ENCODE measurements at regions not wholly inside any gene's neighbourhood (a gene's known extent, or its start where the extent isn't known, plus 50 kb on each side); places are given as distances from the start of the nearest gene placed in this dataset.

DNA sequence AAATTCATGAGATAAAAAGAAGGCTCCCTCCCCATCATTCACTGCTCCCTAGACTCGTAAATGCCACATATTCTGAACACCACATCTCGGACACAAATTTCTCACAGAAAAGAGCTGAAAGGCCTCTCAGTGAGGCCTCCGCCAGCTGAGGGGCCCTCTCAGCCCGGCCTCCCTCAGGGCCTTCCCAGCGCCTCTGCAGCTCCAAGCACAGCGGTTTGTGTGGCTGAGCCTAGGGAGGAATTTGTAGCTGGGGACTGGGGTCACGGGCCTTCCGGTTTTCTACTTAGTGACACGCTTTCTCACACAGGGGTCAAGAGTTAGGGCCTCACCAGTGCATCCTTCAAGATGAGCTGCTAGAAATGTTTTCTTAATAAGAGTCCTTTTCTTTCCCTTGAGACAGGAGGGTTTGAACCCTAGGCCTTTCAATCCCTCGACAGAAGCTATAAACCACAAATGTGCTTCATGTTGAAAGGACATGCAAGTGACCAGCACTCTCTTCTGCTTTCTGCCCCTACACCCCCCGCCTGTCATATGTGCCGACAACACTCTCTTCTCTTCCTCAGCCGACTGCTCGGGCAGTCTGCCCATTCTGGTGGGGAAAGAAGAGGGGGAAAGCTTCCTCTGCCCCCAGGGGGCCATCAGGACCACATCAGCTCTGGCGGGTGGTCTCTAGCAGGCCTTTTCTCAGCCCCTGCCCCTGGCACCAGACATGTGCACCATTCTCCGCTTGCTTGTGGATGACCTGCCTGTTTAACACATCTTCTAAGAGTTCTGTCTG is 104.9 kb downstream of the CHIC2 start:
- Histone ChIP-seq H3K36me3 (ENCODE audit: control insufficient read depth, insufficient read depth, low read length) (no peaks in the 10 kb centered on the region), H2AFZ (ENCODE audit: low read length) (peak overlapping the region; percentile 7), H4K20me1 (ENCODE audit: control insufficient read depth, extremely low read depth, insufficient read depth, low read length) (no peaks in the 10 kb centered on the region), H3K27ac (ENCODE audit: insufficient read depth, low read length) (no peak overlapping the region), H3K9ac (ENCODE audit: insufficient read depth, low read length) (no peak overlapping the region), H3K4me2 (ENCODE audit: extremely low read depth, insufficient read depth, low read length) (no peak overlapping the region), H3K4me3 (replicated peaks in 1 of 4; ENCODE audit: control extremely low read depth in 1 of 4, insufficient read depth in 1 of 4, low read depth in 3 of 4, low read length in 4 of 4) (no peak overlapping the region), H3K27me3 (ENCODE audit: control insufficient read depth, insufficient read depth, low read length) (no peaks in the 10 kb centered on the region), H3K4me1 (ENCODE audit: control insufficient read depth, extremely low read depth, insufficient read depth, low read length) (peaks cover 10% of the 10 kb centered on the region), H3K79me2 (ENCODE audit: control insufficient read depth, insufficient read depth, low read length) (no peaks in the 10 kb centered on the region), H3K9me3 (ENCODE audit: control insufficient read depth, insufficient read depth, low read depth, low read length) (no peaks in the 10 kb centered on the region)
- TF ChIP-seq, protein P1, sequence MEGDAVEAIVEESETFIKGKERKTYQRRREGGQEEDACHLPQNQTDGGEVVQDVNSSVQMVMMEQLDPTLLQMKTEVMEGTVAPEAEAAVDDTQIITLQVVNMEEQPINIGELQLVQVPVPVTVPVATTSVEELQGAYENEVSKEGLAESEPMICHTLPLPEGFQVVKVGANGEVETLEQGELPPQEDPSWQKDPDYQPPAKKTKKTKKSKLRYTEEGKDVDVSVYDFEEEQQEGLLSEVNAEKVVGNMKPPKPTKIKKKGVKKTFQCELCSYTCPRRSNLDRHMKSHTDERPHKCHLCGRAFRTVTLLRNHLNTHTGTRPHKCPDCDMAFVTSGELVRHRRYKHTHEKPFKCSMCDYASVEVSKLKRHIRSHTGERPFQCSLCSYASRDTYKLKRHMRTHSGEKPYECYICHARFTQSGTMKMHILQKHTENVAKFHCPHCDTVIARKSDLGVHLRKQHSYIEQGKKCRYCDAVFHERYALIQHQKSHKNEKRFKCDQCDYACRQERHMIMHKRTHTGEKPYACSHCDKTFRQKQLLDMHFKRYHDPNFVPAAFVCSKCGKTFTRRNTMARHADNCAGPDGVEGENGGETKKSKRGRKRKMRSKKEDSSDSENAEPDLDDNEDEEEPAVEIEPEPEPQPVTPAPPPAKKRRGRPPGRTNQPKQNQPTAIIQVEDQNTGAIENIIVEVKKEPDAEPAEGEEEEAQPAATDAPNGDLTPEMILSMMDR (conservative IDR thresholded peaks at IDR 0.05 in 1 of 2, IDR thresholded peaks at IDR 0.05 in 1 of 2; ENCODE audit: low read depth in 1 of 2, low read length in 2 of 2), result no peak
- TF ChIP-seq EZH2 (IDR thresholded peaks at IDR 0.05; ENCODE audit: low read length, missing control alignments), result no peak
- no peak for DNase-seq (ENCODE audit: low read depth in 2 of 2)

DNA sequence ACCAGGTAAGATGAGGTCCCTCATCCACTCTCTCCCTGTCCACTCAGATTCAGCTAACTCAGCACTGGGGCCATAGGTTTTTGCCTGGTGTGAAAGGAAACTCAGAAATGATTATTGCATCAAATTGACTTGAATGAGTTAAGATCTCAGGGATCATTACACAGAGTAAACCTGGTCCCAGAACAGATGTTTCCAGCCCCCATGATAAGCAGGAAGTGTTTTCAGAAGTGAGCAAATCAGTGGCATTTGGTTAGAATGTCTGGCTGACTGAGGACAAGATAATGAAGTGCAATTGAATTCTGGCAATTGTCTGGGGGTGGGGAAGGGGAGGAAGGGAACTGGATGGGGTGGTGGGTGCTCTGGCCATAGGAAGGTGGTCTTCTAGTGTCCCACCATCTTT is 108.0 kb downstream of the CHIC2 start:
- no peak overlapping the region for H3K4me3 ChIP-seq (replicated peaks in 1 of 4; ENCODE audit: control extremely low read depth in 1 of 4, insufficient read depth in 1 of 4, low read depth in 3 of 4, low read length in 4 of 4)
- no peak for TF ChIP-seq EZH2 (IDR thresholded peaks at IDR 0.05; ENCODE audit: low read length, missing control alignments)
- TF ChIP-seq, protein P1 (conservative IDR thresholded peaks at IDR 0.05 in 1 of 2, IDR thresholded peaks at IDR 0.05 in 1 of 2; ENCODE audit: low read depth in 1 of 2, low read length in 2 of 2), result no peak
- H3K4me1 ChIP-seq (ENCODE audit: control insufficient read depth, extremely low read depth, insufficient read depth, low read length), result peaks cover 2% of the 10 kb centered on the region
- no peak overlapping the region for H3K27ac ChIP-seq (ENCODE audit: insufficient read depth, low read length)
- no peak overlapping the region for H3K9ac ChIP-seq (ENCODE audit: insufficient read depth, low read length)
- DNase-seq (ENCODE audit: low read depth in 2 of 2), result no peak
- H3K36me3 ChIP-seq (ENCODE audit: control insufficient read depth, insufficient read depth, low read length), result no peaks in the 10 kb centered on the region
- no peaks in the 10 kb centered on the region for H3K79me2 ChIP-seq (ENCODE audit: control insufficient read depth, insufficient read depth, low read length)
- H4K20me1 ChIP-seq (ENCODE audit: control insufficient read depth, extremely low read depth, insufficient read depth, low read length), result no peaks in the 10 kb centered on the region
- H3K4me2 ChIP-seq (ENCODE audit: extremely low read depth, insufficient read depth, low read length), result no peak overlapping the region
- H3K9me3 ChIP-seq (ENCODE audit: control insufficient read depth, insufficient read depth, low read depth, low read length), result no peaks in the 10 kb centered on the region
- no peaks in the 10 kb centered on the region for H3K27me3 ChIP-seq (ENCODE audit: control insufficient read depth, insufficient read depth, low read length)
- no peak overlapping the region for H2AFZ ChIP-seq (ENCODE audit: low read length)

DNA sequence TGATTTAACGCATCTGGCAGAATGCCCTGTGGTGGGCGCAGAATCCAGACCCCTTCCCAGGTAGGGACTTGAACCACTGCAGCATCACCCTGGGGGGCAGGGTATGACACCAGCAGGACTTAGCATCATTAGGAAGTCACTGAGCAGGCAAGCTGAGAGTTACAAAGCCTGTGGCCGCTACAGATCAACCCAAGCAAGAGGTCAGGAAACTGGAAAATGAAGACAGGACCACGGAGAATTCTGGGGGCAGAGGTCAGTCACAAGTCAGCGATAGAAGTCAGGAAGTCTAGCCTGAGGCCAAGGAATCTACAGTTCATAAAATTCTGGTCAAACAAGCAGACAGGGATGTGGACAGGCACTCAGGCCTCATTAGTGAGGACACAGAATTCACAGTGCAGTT is 108.4 kb downstream of the CHIC2 start:
- no peak for DNase-seq (ENCODE audit: low read depth in 2 of 2)
- Histone ChIP-seq H3K27me3 (ENCODE audit: control insufficient read depth, insufficient read depth, low read length) (no peaks in the 10 kb centered on the region), H3K9me3 (ENCODE audit: control insufficient read depth, insufficient read depth, low read depth, low read length) (no peaks in the 10 kb centered on the region), H3K9ac (ENCODE audit: insufficient read depth, low read length) (no peak overlapping the region), H4K20me1 (ENCODE audit: control insufficient read depth, extremely low read depth, insufficient read depth, low read length) (no peaks in the 10 kb centered on the region), H3K79me2 (ENCODE audit: control insufficient read depth, insufficient read depth, low read length) (no peaks in the 10 kb centered on the region), H2AFZ (ENCODE audit: low read length) (no peak overlapping the region), H3K36me3 (ENCODE audit: control insufficient read depth, insufficient read depth, low read length) (no peaks in the 10 kb centered on the region), H3K4me1 (ENCODE audit: control insufficient read depth, extremely low read depth, insufficient read depth, low read length) (peaks cover 2% of the 10 kb centered on the region), H3K27ac (ENCODE audit: insufficient read depth, low read length) (no peak overlapping the region), H3K4me3 (replicated peaks in 1 of 4; ENCODE audit: control extremely low read depth in 1 of 4, insufficient read depth in 1 of 4, low read depth in 3 of 4, low read length in 4 of 4) (no peak overlapping the region), H3K4me2 (ENCODE audit: extremely low read depth, insufficient read depth, low read length) (no peak overlapping the region)
- no peak for TF ChIP-seq EZH2 (IDR thresholded peaks at IDR 0.05; ENCODE audit: low read length, missing control alignments)
- TF ChIP-seq, protein P1 (conservative IDR thresholded peaks at IDR 0.05 in 1 of 2, IDR thresholded peaks at IDR 0.05 in 1 of 2; ENCODE audit: low read depth in 1 of 2, low read length in 2 of 2), result no peak
